AG04450 (cell line): ENCODE measurements at regions not wholly inside any gene's neighbourhood (a gene's known extent, or its start where the extent isn't known, plus 50 kb on each side); places are given as distances from the start of the nearest gene placed in this dataset.

Source experiments
- CTCF ChIA-PET: fragments of 300-600, 350-600 bp; formaldehyde crosslinking; extraction: SDS; loops from one replicate; lab custom pipeline; 2022; ENCODE audit warnings: antibody characterized with exemption, inconsistent platforms; lab: Charles Lee
- POLR2A ChIA-PET: fragments of 350-600 bp; formaldehyde crosslinking; extraction: SDS; loops from one replicate; lab custom pipeline; 2021; ENCODE audit warnings: antibody characterized with exemption, inconsistent platforms; lab: Yijun Ruan, JAX
- DNase-seq: peaks from one replicate; pipeline ENCODE4 v3.0.0-alpha.2; 2011; ENCODE audit warnings: low read depth, low spot score
- H3K27ac ChIP-seq: one replicate; pipeline ENCODE4 v1.5.1; 2012; ENCODE audit warnings: low read depth, low read length, control low read depth
- H3K27me3 ChIP-seq: one replicate; pipeline ENCODE4 v1.6.0; 2012; ENCODE audit warnings: low read length; ENCODE audit not compliant: control insufficient read depth, insufficient read depth
- H3K4me3 ChIP-seq: 2 replicates; pipeline ENCODE4 v1.5.1; 2011; ENCODE audit warnings: mild to moderate bottlenecking, low read depth, low read length, control low read depth
- H3K9me3 ChIP-seq: 2 replicates; pipeline ENCODE4 v1.5.1; 2012; ENCODE audit warnings: low read length; ENCODE audit not compliant: control insufficient read depth, insufficient read depth
- CTCF ChIP-seq: IDR thresholded peaks from 2 replicates; pipeline ENCODE4 v1.5.1; 2011; ENCODE audit warnings: low read depth, low read length, control low read depth, inconsistent platforms

GRCh38 chrX:81708487-81708886 lies 506.6 kb downstream of the SH3BGRL start:
- no peaks in the 10 kb centered on the region for H3K27me3 ChIP-seq
- TF ChIP-seq CTCF, result no peak
- H3K4me3 ChIP-seq, result no peak overlapping the region
- no peak for DNase-seq
- POLR2A ChIA-PET, result no interaction called here
- H3K27ac ChIP-seq, result no peak overlapping the region
- CTCF ChIA-PET, result interaction anchor here (0.5 kb wide), 1 partner anchor 228 kb away, joined by 3 read pairs; no protein-coding TSS in a partner anchor
- no peaks in the 10 kb centered on the region for H3K9me3 ChIP-seq

GRCh38 chrX:81728622-81729021 lies 526.7 kb downstream of the SH3BGRL start:
- H3K4me3 ChIP-seq, result no peak overlapping the region
- CTCF ChIA-PET, result no interaction called here

DNA sequence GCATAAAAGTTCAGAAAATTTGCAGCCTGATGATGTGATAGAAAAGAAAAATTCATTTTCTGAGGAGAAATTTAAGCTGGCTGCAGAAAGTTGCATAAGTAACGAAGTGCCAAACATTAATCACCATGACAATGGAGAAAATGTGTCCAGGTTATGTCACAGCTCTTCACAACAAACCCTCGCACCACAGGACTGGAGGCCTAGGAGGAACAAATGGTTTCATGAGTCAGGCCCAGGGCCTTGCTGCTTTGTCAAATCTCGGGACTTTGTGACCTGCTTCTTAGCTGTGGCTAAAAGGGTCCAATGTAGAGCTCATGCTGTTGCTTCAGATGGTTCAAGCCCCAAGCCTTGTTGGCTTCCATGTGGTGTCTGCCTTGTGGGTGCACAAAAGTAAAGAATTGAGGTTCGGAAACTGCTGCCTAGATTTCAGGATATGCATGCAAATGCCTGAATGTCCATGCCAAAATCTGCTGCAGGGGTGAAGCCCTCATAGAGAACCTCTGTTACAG lies 527.4 kb downstream of the SH3BGRL start:
- TF ChIP-seq CTCF, result no peak
- no peak overlapping the region for H3K27ac ChIP-seq
- no peak overlapping the region for H3K4me3 ChIP-seq
- no peaks in the 10 kb centered on the region for H3K27me3 ChIP-seq
- no peaks in the 10 kb centered on the region; the same call in 1 of the 2 replicates for H3K9me3 ChIP-seq
- no peak for DNase-seq
- CTCF ChIA-PET, result no interaction called here
- POLR2A ChIA-PET, result no interaction called here

More at GRCh38 chrX:81728622-81729021, 526.7 kb downstream of the SH3BGRL start:
- H3K27ac ChIP-seq, result no peak overlapping the region
- no peak for TF ChIP-seq CTCF
- DNase-seq, result no peak
- POLR2A ChIA-PET, result no interaction called here
- H3K27me3 ChIP-seq, result no peaks in the 10 kb centered on the region
- H3K9me3 ChIP-seq, result no peaks in the 10 kb centered on the region; the same call in 1 of the 2 replicates

DNA sequence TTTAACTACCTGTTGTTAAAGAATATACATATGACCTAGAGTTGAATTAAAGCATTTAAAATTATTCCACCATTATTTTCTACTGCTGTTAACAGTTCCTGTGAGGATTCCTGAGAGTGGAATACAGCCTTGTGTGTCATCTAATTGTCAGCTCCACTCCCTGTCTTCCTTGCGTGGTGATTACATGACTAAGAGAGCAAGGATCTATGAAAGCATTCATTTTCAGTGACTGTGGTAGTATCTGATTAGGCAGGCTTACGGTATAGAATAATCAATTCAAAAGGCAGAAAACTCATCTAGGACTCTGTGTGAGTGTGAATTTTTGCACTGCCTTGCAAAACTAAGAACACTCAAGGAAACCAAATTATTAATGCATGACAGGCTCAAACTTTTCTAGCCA lies 577.8 kb downstream of the SH3BGRL start:
- Histone ChIP-seq H3K27me3 (no peaks in the 10 kb centered on the region), H3K4me3 (no peak overlapping the region), H3K27ac (no peak overlapping the region), H3K9me3 (no peaks in the 10 kb centered on the region)
- POLR2A ChIA-PET, result no interaction called here
- CTCF ChIA-PET, result no interaction called here
- DNase-seq, result no peak
- no peak for TF ChIP-seq CTCF

- Histone ChIP-seq H3K27ac (no peak overlapping the region), H3K9me3 (peaks cover 2% of the 10 kb centered on the region; the same call in 1 of the 2 replicates), H3K4me3 (no peak overlapping the region), H3K27me3 (no peaks in the 10 kb centered on the region)
- no peak for TF ChIP-seq CTCF
- ChIA-PET CTCF (no interaction called here), POLR2A (no interaction called here)
- no peak for DNase-seq
Observed at GRCh38 chrX:81791086-81791485, 589.2 kb downstream of the SH3BGRL start.
